ENCODE measurements at regions not wholly inside any gene's neighbourhood (a gene's known extent, or its start where the extent isn't known, plus 50 kb on each side); places are given as distances from the start of the nearest gene placed in this dataset.

- DNase-seq (ENCODE audit: low read depth in 3 of 3) = no peak
Observed at GRCh38 chr3:194279701-194280360, 71.3 kb downstream of the CPN2 start.

GRCh38 chr3:194280777-194281176 lies 70.4 kb downstream of the CPN2 start:
- DNase-seq (ENCODE audit: low read depth in 3 of 3) = no peak

GRCh38 chr3:194281306-194281705 lies 69.8 kb downstream of the CPN2 start:
- DNase-seq (ENCODE audit: low read depth in 3 of 3) = no peak

GRCh38 chr3:194281766-194282165 lies 69.4 kb downstream of the CPN2 start:
- no peak for DNase-seq (ENCODE audit: low read depth in 3 of 3)

DNA sequence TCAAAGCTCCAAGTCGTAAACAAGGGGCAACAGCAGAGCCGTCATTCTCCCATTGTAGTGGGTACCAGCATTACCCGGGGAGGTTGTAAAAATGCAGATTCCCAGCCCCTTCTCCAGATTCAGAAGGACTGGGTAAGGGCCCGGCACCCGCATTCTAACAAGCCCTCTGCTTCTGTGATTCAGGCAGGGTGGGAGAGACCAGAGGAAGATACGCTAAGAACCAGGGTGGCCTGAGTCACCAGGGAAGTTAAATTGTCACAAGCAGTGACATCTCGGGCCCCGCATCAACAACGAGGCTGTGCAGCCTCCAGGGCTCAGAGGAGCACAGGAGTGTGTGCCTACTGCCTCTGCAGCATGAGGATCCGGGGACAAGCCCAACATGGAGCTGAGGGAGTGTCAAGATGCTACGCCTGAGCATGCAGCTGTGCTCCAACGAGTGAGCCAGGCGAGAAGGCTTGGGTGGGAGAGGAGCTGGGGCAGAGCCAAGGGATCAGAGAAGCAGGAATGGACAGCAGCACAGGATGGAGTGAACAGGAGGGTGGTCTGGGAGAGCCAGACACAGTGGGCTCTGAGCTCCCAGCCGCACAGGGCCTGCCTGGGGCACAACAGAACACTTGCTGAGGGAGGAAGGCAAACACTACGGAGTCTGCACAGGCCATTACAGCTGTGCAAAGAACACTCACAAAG lies 68.5 kb downstream of the CPN2 start:
- no peak for DNase-seq (ENCODE audit: low read depth in 3 of 3)

GRCh38 chr3:194283221-194284006 lies 67.7 kb downstream of the CPN2 start:
- no peak for DNase-seq (ENCODE audit: low read depth in 3 of 3)

GRCh38 chr3:194284351-194284750 lies 66.8 kb downstream of the CPN2 start:
- no peak for DNase-seq (ENCODE audit: low read depth in 3 of 3)

GRCh38 chr3:194285024-194285849 lies 65.9 kb downstream of the CPN2 start:
- DNase-seq (ENCODE audit: low read depth in 3 of 3) = no peak

DNA sequence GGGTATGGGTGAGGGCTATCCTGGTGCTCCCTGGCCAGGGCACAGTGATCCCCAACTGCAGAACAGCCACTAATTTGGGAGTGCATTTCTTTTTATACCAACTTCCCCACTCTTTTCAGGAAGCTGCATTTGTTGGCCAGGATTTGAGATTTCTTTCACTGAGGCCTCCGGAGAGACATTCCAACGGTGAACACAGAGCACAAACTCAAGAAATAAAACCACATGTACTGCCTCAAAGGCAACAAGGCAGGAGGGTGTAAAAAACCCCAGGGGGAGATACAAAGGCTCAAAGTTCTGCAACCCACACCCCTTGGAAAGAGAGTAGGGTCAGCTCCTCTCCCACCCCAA lies 65.3 kb downstream of the CPN2 start:
- DNase-seq (ENCODE audit: low read depth in 3 of 3) = no peak

DNA sequence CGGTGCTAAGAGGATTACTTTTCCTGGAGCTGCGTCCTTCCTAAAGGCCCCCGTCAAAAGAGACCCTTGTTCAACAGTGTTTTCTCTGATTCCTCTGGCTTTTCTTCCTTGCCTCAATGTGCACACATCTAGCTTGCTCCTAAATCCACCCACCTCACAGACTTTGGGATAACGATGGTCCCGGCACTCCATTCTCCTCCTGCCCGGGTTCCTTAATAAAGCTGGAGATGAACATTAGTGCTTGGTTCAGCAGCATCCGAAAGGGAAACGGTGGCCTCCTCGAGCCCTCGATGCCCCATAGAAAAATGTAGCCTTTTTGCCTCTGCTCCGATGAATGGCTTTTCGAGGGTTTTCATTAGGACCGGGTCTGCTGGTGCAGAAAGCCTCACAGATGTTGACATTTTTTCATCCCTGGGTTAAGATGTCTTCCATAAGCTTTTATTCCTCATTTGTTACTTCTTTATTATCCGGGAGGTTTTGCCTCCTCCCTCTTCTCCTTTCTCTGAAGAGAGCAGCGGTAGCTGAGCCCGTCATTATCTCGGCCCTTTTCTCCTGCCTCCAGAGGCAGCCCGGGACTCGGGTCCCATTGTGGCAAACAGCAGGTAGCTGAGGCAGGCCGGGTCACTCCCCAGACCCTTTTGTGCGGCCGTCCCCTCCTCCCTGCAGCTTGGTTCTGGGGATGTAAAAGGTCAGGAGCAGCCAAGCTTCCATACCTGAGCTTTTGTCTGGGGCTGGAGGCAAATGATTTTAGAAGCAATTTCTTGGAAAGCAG lies 64.6 kb downstream of the CPN2 start:
- DNase-seq (ENCODE audit: low read depth in 3 of 3) = no peak

DNA sequence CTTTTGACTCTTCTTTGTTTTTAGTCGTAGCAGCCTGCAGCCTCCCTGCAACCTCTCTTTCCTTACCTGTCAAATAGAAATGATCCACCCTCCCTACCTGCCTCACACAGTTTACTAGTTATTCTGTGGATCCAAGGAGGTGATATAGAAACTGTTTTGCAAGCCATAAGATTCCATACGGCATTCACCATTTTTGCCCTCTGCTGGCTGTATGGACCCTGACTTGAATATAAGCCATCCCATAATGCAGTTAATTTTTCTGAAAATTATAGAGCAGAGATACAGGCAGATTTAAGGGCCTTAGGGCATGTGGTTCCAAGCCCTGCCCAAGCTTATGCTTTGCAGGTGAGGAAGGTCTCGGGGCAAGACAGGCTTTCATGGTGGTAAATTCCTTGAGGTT lies 63.8 kb downstream of the CPN2 start:
- DNase-seq (ENCODE audit: low read depth in 3 of 3) = no peak

- DNase-seq (ENCODE audit: low read depth in 3 of 3) = no peak
Observed at GRCh38 chr3:194287977-194288706, 63.0 kb downstream of the CPN2 start.
